ENCODE measurements at regions not wholly inside any gene's neighbourhood (a gene's known extent, or its start where the extent isn't known, plus 50 kb on each side); places are given as distances from the start of the nearest gene placed in this dataset.

DNA sequence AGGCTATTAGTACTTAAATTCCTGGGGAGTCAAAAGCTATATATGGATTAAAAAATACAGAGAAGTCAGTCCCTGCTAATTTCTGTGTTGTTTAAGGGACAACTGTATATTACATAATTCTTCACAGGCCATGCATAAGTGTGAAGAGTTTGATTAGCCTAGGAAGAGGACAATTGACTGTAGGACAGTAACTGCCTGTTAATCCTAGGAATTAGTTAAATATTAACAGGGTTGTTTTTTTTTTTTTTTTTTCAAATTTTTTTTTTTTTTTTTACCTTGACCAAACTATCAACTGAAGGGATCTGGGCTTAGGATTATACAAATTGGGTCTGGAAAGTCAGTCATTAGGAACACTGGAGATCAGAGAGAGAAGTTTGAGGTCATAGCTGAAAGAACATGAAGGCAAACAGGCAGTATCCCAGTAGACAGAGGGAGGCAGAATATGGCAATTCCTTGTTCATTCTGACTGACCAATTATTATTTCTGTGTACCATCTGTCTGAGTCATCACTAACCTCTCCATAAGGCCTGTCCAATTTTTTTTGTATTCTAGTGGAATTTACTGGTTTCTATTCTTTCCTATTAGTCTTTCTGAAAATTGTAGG is 1139.2 kb downstream of the SORCS1 start:
- Histone ChIP-seq H3K9me1 (ENCODE audit: insufficient read depth, low read length) (no peaks in the 10 kb centered on the region), H2AK9ac (replicated peaks; ENCODE audit: low read depth, low read length, poor library complexity) (no peak overlapping the region), H3K79me1 (ENCODE audit: low read depth in 1 of 2, low read length in 2 of 2) (no peaks in the 10 kb centered on the region), H2AFZ (replicated peaks; ENCODE audit: low read length, poor library complexity) (no peak overlapping the region), H3K27ac (ENCODE audit: insufficient read depth, low read length) (no peak overlapping the region), H4K5ac (ENCODE audit: low read depth, low read length) (no peak overlapping the region), H3K4me2 (ENCODE audit: low read depth, low read length) (no peak overlapping the region), H3K9me3 (ENCODE audit: control insufficient read depth, insufficient read depth, low read length) (0 out of 2 replicates have a peak, but pooled peaks cover 3% of the 10 kb centered on the region), H2BK20ac (ENCODE audit: low read depth, low read length) (no peak overlapping the region), H4K20me1 (ENCODE audit: insufficient read depth, low read length) (no peaks in the 10 kb centered on the region), H3K14ac (replicated peaks; ENCODE audit: low read depth, low read length) (no peak overlapping the region), H3K27me3 (ENCODE audit: control insufficient read depth, insufficient read depth, low read length) (no peaks in the 10 kb centered on the region), H3K4me3 (ENCODE audit: insufficient read depth, low read depth, low read length) (no peak overlapping the region), H4K91ac (ENCODE audit: insufficient read depth, low read depth, low read length) (no peak overlapping the region), H3K23ac (ENCODE audit: low read depth, low read length) (no peak overlapping the region), H2BK120ac (ENCODE audit: low read depth, low read length) (no peak overlapping the region), H3K36me3 (ENCODE audit: control insufficient read depth, insufficient read depth, low read length) (no peaks in the 10 kb centered on the region), H2BK5ac (ENCODE audit: low read depth, low read length, poor library complexity, severe bottlenecking) (no peak overlapping the region), H3K56ac (ENCODE audit: extremely low read depth, insufficient read depth, low read length) (no peak overlapping the region), H3K4ac (ENCODE audit: low read depth, low read length) (no peak overlapping the region), H2BK15ac (ENCODE audit: low read depth, low read length) (no peak overlapping the region), H2AK5ac (ENCODE audit: low read depth, low read length) (no peak overlapping the region), H3K4me1 (ENCODE audit: control insufficient read depth, insufficient read depth, low read length) (no peaks in the 10 kb centered on the region), H3K9ac (ENCODE audit: low read depth, low read length) (no peak overlapping the region), H4K8ac (ENCODE audit: low read depth in 2 of 2, low read length in 2 of 2) (no peak overlapping the region), H3K18ac (ENCODE audit: low read depth, low read length) (no peak overlapping the region)
- no peak for DNase-seq
- intact Hi-C loops (cut with micrococcal nuclease) (no loop called here), dilution Hi-C loops (cut with HindIII; ENCODE audit: low sequenced_read_pairs, unreplicated experiment) (no loop called here), in situ Hi-C loops (cut with MboI; ENCODE audit: low sequenced_read_pairs) (no loop called here)
- ATAC-seq (ENCODE audit: low read depth): no peak
- ChIA-PET CTCF (interaction anchor here (0.7 kb wide), 1 partner anchor 70 kb away, joined by 3 read pairs; no protein-coding TSS in a partner anchor), POLR2A (ENCODE audit: unreplicated experiment) (no interaction called here)
- TF ChIP-seq NFE2L2 (IDR thresholded peaks at IDR 0.05; ENCODE audit: low read depth, low read length) (no peak), RAD21 (IDR thresholded peaks at IDR 0.05; ENCODE audit: low read length) (no peak), FOS (IDR thresholded peaks at IDR 0.05; ENCODE audit: low read depth, low read length) (no peak), POLR2A (IDR thresholded peaks at IDR 0.05; ENCODE audit: low read depth, low read length) (no peak), CEBPB (IDR thresholded peaks at IDR 0.05; ENCODE audit: low read depth, low read length) (no peak), MAFK (IDR thresholded peaks at IDR 0.05; ENCODE audit: low read depth, low read length) (no peak), MXI1 (IDR thresholded peaks at IDR 0.05; ENCODE audit: borderline replicate concordance, low read depth, low read length) (no peak), RCOR1 (IDR thresholded peaks at IDR 0.05; ENCODE audit: insufficient replicate concordance, low read length) (no peak), SMC3 (IDR thresholded peaks at IDR 0.05; ENCODE audit: low read depth, low read length) (no peak), RFX5 (IDR thresholded peaks at IDR 0.05; ENCODE audit: low read depth, low read length) (no peak)
- TF ChIP-seq, protein P1, sequence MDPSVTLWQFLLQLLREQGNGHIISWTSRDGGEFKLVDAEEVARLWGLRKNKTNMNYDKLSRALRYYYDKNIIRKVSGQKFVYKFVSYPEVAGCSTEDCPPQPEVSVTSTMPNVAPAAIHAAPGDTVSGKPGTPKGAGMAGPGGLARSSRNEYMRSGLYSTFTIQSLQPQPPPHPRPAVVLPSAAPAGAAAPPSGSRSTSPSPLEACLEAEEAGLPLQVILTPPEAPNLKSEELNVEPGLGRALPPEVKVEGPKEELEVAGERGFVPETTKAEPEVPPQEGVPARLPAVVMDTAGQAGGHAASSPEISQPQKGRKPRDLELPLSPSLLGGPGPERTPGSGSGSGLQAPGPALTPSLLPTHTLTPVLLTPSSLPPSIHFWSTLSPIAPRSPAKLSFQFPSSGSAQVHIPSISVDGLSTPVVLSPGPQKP (IDR thresholded peaks at IDR 0.05; ENCODE audit: borderline replicate concordance, low read depth, low read length): no peak
- no TSS peak for BruUV-seq (replicated peaks)
